SK-N-MC (cell line): ENCODE measurements at regions not wholly inside any gene's neighbourhood (a gene's known extent, or its start where the extent isn't known, plus 50 kb on each side); places are given as distances from the start of the nearest gene placed in this dataset.

Source experiments
- EZH2 ChIP-seq: fragments of 200-600 bp; sonication (generic); IDR thresholded peaks from one replicate; pipeline ENCODE4 v1.6.1; 2017; ENCODE audit warnings: antibody characterized with exemption
- FOXP2 ChIP-seq: optimal IDR thresholded peaks from 2 replicates; pipeline ENCODE3; 2011; ENCODE audit warnings: mild to moderate bottlenecking, moderate library complexity; ENCODE audit not compliant: insufficient read depth; ENCODE audit errors: extremely low read length, control extremely low read depth
- POLR2AphosphoS5 ChIP-seq: IDR thresholded peaks from 2 replicates; pipeline ENCODE4 v1.6.1; 2012; ENCODE audit warnings: mild to moderate bottlenecking, low read depth, low read length, borderline replicate concordance

- TF ChIP-seq EZH2 (no peak), POLR2AphosphoS5 (no peak), FOXP2 (no peak)
Observed at GRCh38 chr15:97627634-97628033, 332.9 kb upstream of the ARRDC4 start.
